IPS-18a (cell line): ENCODE measurements at regions not wholly inside any gene's neighbourhood (a gene's known extent, or its start where the extent isn't known, plus 50 kb on each side); places are given as distances from the start of the nearest gene placed in this dataset.

Source experiments
- H3K27ac ChIP-seq: one replicate; pipeline ENCODE4 v1.5.1; 2013; ENCODE audit warnings: low read length
- H3K27me3 ChIP-seq: one replicate; pipeline ENCODE4 v1.6.1; 2013; ENCODE audit warnings: mild to moderate bottlenecking, low read length; ENCODE audit not compliant: control insufficient read depth, insufficient read depth
- H3K36me3 ChIP-seq: one replicate; pipeline ENCODE4 v1.6.1; 2013; ENCODE audit warnings: low read depth, low read length; ENCODE audit not compliant: control insufficient read depth
- H3K4me1 ChIP-seq: one replicate; pipeline ENCODE4 v1.6.1; 2013; ENCODE audit warnings: low read depth, low read length; ENCODE audit not compliant: control insufficient read depth
- H3K4me3 ChIP-seq: one replicate; pipeline ENCODE4 v1.5.1; 2013; ENCODE audit warnings: low read length
- H3K9ac ChIP-seq: one replicate; pipeline ENCODE4 v1.6.1; 2013; ENCODE audit warnings: mild to moderate bottlenecking, low read length, moderate library complexity
- H3K9me3 ChIP-seq: one replicate; pipeline ENCODE4 v1.6.1; 2013; ENCODE audit warnings: low read depth, low read length; ENCODE audit not compliant: control insufficient read depth

DNA sequence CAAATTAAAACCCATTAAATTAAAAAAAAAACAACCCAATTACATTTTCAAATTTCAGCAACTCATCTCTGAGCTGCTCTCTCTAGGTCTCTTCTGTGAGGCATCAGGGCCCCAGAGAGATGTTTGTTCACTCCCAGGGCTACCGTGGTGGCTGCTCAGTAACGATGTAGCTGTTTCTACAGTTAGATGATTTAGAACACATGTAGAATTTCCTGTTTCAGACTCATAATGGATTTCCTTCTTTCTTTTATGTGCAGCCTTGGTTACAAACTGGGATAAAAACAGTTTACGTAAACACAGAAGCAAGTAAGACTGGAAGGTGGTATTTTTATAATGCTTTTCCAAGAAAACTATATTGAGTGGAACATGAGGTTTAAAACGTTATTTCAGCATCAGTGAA lies 116.1 kb upstream of the CCN2 start:
- H3K27me3 ChIP-seq = no peaks in the 10 kb centered on the region
- no peak overlapping the region for H3K9ac ChIP-seq
- H3K4me3 ChIP-seq = no peak overlapping the region
- no peaks in the 10 kb centered on the region for H3K9me3 ChIP-seq
- H3K27ac ChIP-seq = no peak overlapping the region
- H3K36me3 ChIP-seq = no peaks in the 10 kb centered on the region
- H3K4me1 ChIP-seq = no peaks in the 10 kb centered on the region

GRCh38 chr6:132065556-132065955 lies 114.4 kb upstream of the CCN2 start:
- Histone ChIP-seq H3K27ac (no peak overlapping the region), H3K4me3 (no peak overlapping the region), H3K9me3 (no peaks in the 10 kb centered on the region), H3K9ac (no peak overlapping the region), H3K4me1 (no peaks in the 10 kb centered on the region), H3K27me3 (no peaks in the 10 kb centered on the region), H3K36me3 (no peaks in the 10 kb centered on the region)

DNA sequence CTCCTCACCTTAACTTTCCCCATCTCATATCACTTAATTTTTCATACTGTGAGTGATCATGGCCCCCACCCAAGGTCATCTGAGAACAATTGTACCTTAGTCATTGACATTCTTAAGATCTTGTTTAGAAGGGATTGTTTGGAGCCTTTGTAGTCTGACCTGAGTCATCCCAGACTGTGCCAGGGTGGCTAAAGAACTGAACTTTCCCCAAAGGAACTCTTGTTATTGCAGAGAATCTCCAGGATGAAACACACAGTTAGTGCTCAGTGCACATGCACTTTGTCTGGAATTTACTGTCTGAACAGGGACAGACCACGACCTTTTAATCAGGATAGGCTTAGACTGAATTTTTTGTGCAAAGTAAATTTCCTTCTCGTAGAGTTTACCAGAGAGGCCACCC lies 112.6 kb upstream of the CCN2 start:
- Histone ChIP-seq H3K36me3 (no peaks in the 10 kb centered on the region), H3K27me3 (no peaks in the 10 kb centered on the region), H3K9me3 (no peaks in the 10 kb centered on the region), H3K9ac (no peak overlapping the region), H3K27ac (no peak overlapping the region), H3K4me1 (no peaks in the 10 kb centered on the region), H3K4me3 (no peak overlapping the region)

DNA sequence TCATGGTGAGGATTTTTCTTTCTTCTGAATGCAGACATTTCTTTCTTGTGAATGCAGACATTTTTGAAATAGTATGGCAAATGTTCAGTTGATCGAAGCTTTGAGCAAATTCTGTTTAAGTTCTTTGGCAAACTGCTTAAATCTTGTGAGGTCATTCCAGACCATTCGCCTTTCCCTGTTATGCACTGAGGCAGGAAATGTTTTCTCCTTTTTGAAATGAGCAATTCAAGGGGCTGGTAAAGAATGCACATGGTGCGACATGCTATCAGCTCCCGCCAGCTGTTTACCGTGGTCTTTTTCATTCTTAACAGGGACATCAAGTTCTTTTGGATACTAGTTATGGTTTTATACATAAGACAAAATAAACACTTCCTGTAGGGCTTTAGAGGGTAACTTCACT lies 112.0 kb upstream of the CCN2 start:
- Histone ChIP-seq H3K36me3 (no peaks in the 10 kb centered on the region), H3K9me3 (no peaks in the 10 kb centered on the region), H3K9ac (no peak overlapping the region), H3K27ac (no peak overlapping the region), H3K4me3 (no peak overlapping the region), H3K27me3 (no peaks in the 10 kb centered on the region), H3K4me1 (no peaks in the 10 kb centered on the region)

GRCh38 chr6:132062626-132063025 lies 111.5 kb upstream of the CCN2 start:
- Histone ChIP-seq H3K4me1 (no peaks in the 10 kb centered on the region), H3K36me3 (no peaks in the 10 kb centered on the region), H3K9ac (no peak overlapping the region), H3K9me3 (no peaks in the 10 kb centered on the region), H3K27me3 (no peaks in the 10 kb centered on the region), H3K27ac (no peak overlapping the region), H3K4me3 (no peak overlapping the region)

DNA sequence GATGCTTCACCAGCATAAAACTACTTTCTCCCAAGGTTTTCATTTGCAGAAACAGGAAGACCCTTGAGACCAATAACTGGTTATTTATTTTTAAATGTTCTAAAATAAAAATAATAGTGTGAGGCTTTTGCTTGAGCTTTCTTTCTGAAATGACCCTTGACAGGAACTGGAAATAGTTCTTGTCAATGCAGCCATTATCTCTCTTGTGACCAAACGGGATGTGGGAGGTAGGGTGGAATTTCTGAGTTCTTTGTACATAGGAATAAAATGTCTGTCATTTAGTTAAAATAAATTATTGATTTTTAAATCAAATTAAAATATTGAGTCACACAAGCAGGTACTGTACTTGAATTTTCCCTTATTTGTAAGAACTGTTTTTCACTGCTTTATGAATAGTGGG lies 110.2 kb upstream of the CCN2 start:
- H3K4me3 ChIP-seq = no peak overlapping the region
- H3K4me1 ChIP-seq = no peaks in the 10 kb centered on the region
- no peaks in the 10 kb centered on the region for H3K36me3 ChIP-seq
- H3K27me3 ChIP-seq = no peaks in the 10 kb centered on the region
- no peaks in the 10 kb centered on the region for H3K9me3 ChIP-seq
- H3K9ac ChIP-seq = no peak overlapping the region
- H3K27ac ChIP-seq = no peak overlapping the region

GRCh38 chr6:132060591-132060990 lies 109.4 kb upstream of the CCN2 start:
- no peak overlapping the region for H3K9ac ChIP-seq

DNA sequence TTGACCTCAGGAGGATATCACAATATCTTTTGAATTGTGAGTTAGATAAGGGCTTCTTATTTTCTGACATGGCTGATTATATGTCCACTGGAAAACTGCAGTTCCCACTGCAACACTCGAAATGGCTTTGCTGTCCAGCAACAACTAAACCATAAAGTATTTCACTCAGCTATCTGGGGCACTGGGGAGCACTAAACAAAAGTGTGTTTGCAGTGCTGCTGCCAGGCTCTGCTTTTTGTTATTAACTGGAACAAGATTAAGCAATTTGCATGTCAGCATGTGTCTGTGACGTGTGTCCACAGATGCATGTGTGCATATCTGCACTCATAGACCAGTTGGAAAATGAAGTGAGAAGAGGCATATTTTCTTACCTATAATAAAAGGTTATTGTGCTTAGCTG lies 107.8 kb upstream of the CCN2 start:
- H3K36me3 ChIP-seq = no peaks in the 10 kb centered on the region
- H3K27ac ChIP-seq = no peak overlapping the region
- H3K9me3 ChIP-seq = no peaks in the 10 kb centered on the region
- H3K4me3 ChIP-seq = no peak overlapping the region
- no peak overlapping the region for H3K9ac ChIP-seq
- H3K27me3 ChIP-seq = no peaks in the 10 kb centered on the region
- H3K4me1 ChIP-seq = no peaks in the 10 kb centered on the region

More at GRCh38 chr6:132060591-132060990, 109.4 kb upstream of the CCN2 start:
- Histone ChIP-seq H3K36me3 (no peaks in the 10 kb centered on the region), H3K4me1 (no peaks in the 10 kb centered on the region), H3K27me3 (no peaks in the 10 kb centered on the region), H3K4me3 (no peak overlapping the region), H3K9me3 (no peaks in the 10 kb centered on the region), H3K27ac (no peak overlapping the region)

- Histone ChIP-seq H3K36me3 (no peaks in the 10 kb centered on the region), H3K27ac (no peak overlapping the region), H3K27me3 (no peaks in the 10 kb centered on the region), H3K9me3 (no peaks in the 10 kb centered on the region), H3K4me3 (no peak overlapping the region), H3K9ac (no peak overlapping the region), H3K4me1 (no peaks in the 10 kb centered on the region)
These were observed 103.4 kb upstream of the CCN2 start for GRCh38 chr6:132054525-132054924.

DNA sequence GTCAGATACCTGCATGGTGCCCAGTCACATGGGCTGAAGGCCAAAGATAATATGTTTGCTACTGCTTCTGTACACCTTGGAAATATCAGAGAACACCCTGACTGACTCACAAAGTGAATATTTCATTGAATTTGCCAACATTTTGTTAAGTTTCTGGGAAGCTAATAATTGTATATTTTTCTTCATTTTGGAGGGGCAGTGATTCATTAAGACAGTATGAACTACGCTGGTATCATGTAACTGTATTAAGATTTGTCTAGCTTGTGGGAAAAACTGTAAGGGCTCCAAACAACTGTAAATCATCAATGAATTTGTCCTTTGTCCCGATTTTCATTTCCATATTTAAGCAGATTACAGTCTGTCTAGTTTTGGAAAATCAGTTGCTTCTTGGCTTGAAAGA lies 102.3 kb upstream of the CCN2 start:
- Histone ChIP-seq H3K27ac (no peak overlapping the region), H3K9ac (no peak overlapping the region), H3K27me3 (no peaks in the 10 kb centered on the region)

DNA sequence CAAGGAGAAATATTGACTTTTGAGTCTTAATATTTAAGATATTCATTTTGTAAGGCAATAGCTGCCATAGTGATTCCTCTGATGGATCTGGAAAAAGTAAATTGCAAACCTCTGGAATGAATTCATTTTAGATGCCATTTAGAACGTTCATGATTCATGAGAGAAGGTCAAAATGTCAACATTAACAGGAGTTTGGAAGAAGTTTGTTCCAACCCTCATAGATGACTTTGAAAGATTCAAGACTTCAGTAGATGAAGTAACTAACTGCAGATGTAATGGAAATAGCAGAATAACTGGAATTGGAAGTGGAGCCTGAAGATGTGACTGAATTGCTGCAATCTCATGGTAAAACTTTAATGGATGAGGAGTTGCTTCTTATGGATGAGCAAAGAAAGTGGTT lies 100.9 kb upstream of the CCN2 start:
- Histone ChIP-seq H3K27me3 (no peaks in the 10 kb centered on the region), H3K4me1 (no peaks in the 10 kb centered on the region), H3K9ac (no peak overlapping the region), H3K4me3 (no peak overlapping the region), H3K27ac (no peak overlapping the region), H3K9me3 (no peaks in the 10 kb centered on the region), H3K36me3 (no peaks in the 10 kb centered on the region)

More for the DNA sequence above, 102.3 kb upstream of the CCN2 start:
- Histone ChIP-seq H3K9me3 (no peaks in the 10 kb centered on the region), H3K4me1 (no peaks in the 10 kb centered on the region), H3K4me3 (no peak overlapping the region), H3K36me3 (no peaks in the 10 kb centered on the region)

GRCh38 chr6:132045877-132046276 lies 94.7 kb upstream of the CCN2 start:
- H3K4me1 ChIP-seq = no peaks in the 10 kb centered on the region
- H3K9ac ChIP-seq = no peak overlapping the region
- H3K27me3 ChIP-seq = no peaks in the 10 kb centered on the region
- no peaks in the 10 kb centered on the region for H3K36me3 ChIP-seq
- H3K27ac ChIP-seq = no peak overlapping the region
- H3K9me3 ChIP-seq = no peaks in the 10 kb centered on the region
- H3K4me3 ChIP-seq = no peak overlapping the region
